CD8-positive, alpha-beta memory T cell (primary cell): ENCODE measurements at regions not wholly inside any gene's neighbourhood (a gene's known extent, or its start where the extent isn't known, plus 50 kb on each side); places are given as distances from the start of the nearest gene placed in this dataset.

ENCODE experiments used
- CTCF ChIA-PET: fragments of 350-600 bp; sonication (Branson Sonifier 250); formaldehyde crosslinking; loops from one replicate; lab custom pipeline; 2021; ENCODE audit warnings: antibody characterized with exemption; lab: Charles Lee
- POLR2A ChIA-PET: fragments of 350-600 bp; sonication (Branson Sonifier 250); formaldehyde crosslinking; loops from one replicate; lab custom pipeline; 2021; ENCODE audit warnings: antibody characterized with exemption; lab: Charles Lee
- DNase-seq, 5 donors: peaks; one replicate each; pipeline versions ENCODE4 v3.0.0 to v3.0.0-alpha.2; 2020 to 2022; ENCODE audit warnings: mixed read lengths in 1 of 5
- H3K27ac ChIP-seq: one replicate; pipeline ENCODE4 v1.7.0; 2013; ENCODE audit warnings: low read depth, mild to moderate bottlenecking, low read length, moderate library complexity
- H3K27me3 ChIP-seq: 2 replicates; pipeline ENCODE4 v1.7.0; 2013; ENCODE audit warnings: low read length, mild to moderate bottlenecking; ENCODE audit not compliant: insufficient read depth, poor library complexity, severe bottlenecking
- H3K36me3 ChIP-seq: 2 replicates; pipeline ENCODE4 v1.7.0; 2013; ENCODE audit warnings: mild to moderate bottlenecking, low read length, moderate library complexity; ENCODE audit not compliant: insufficient read depth
- H3K4me1 ChIP-seq: 2 replicates; pipeline ENCODE4 v1.7.0; 2013; ENCODE audit warnings: mild to moderate bottlenecking, low read length, moderate library complexity; ENCODE audit not compliant: insufficient read depth
- H3K4me3 ChIP-seq: 2 replicates; pipeline ENCODE4 v1.7.0; 2013; ENCODE audit warnings: mild to moderate bottlenecking, low read length
- H3K9me3 ChIP-seq: 2 replicates; pipeline ENCODE4 v1.7.0; 2013; ENCODE audit warnings: mild to moderate bottlenecking, low read length
- H3K27ac Mint-ChIP-seq, 8 donors: one replicate each; pipeline ENCODE4 v1.8.0; 2020 to 2021; ENCODE audit warnings: mixed read lengths in 8 of 8, mild to moderate bottlenecking in 6 of 8, inconsistent platforms in 3 of 8, moderate library complexity in 3 of 8
- H3K27me3 Mint-ChIP-seq, 2 donors: one replicate each; pipeline ENCODE4 v1.8.0; 2020 to 2021; ENCODE audit warnings: mixed read lengths in 2 of 2, mild to moderate bottlenecking in 1 of 2, moderate library complexity in 1 of 2
- H3K36me3 Mint-ChIP-seq, 3 donors: one replicate each; pipeline ENCODE4 v1.8.0; 2020 to 2021; ENCODE audit warnings: mixed read lengths in 3 of 3, inconsistent platforms in 1 of 3, mild to moderate bottlenecking in 1 of 3
- H3K4me1 Mint-ChIP-seq, 3 donors: one replicate each; pipeline ENCODE4 v1.8.0; 2020 to 2021; ENCODE audit warnings: mixed read lengths in 3 of 3, inconsistent platforms in 1 of 3, mild to moderate bottlenecking in 1 of 3
- H3K4me3 Mint-ChIP-seq, 7 donors: one replicate each; pipeline ENCODE4 v1.8.0; 2020 to 2021; ENCODE audit warnings: mixed read lengths in 7 of 7, mild to moderate bottlenecking in 6 of 7, moderate library complexity in 4 of 7, inconsistent platforms in 2 of 7
- H3K9me3 Mint-ChIP-seq, 5 donors: one replicate each; pipeline ENCODE4 v1.8.0; 2020 to 2022; ENCODE audit warnings: mixed read lengths in 5 of 5, mild to moderate bottlenecking in 3 of 5, moderate library complexity in 2 of 5, inconsistent platforms in 1 of 5

DNA sequence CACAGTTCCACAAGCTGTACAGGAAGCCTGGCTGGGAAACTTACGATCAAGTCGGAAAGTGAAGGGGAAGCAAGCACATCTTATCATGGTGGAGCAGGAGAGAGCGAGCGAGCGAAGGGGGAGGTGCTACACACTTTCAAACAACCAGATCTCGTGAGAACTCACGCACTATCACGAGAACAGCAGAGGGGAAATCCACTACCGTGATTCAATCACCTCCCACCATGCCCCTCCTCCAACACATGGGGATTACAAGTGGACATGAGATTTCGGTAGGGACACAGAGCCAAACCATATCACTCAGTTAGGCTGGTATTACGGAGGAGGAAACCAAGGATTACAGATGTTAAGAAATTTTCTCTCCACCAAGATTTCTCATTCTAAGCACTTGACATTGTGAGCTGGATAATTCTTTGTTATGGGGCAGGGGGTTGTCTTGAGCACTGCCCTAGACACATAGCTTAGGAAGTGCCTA, 262.0 kb upstream of the G2E3 start:
- Histone ChIP-seq H3K4me3 (no peak overlapping the region), H3K27ac (no peak overlapping the region), H3K36me3 (no peaks in the 10 kb centered on the region), H3K9me3 (no peaks in the 10 kb centered on the region), H3K4me1 (no peaks in the 10 kb centered on the region), H3K27me3 (no peaks in the 10 kb centered on the region)
- Mint-ChIP-seq H3K36me3 (no peaks in the 10 kb centered on the region), H3K4me3 (no peak overlapping the region), H3K27me3 (peaks cover 0 to 14% of the 10 kb centered on the region in 2 donors), H3K27ac (no peak overlapping the region), H3K9me3 (peaks cover 0 to 4% (median 0%) of the 10 kb centered on the region in 5 donors), H3K4me1 (peaks cover 0 to 3% (median 0%) of the 10 kb centered on the region in 3 donors)
- no peak for DNase-seq
- ChIA-PET POLR2A (no interaction called here), CTCF (no interaction called here)

GRCh38 chr14:30297876-30298795, 260.8 kb upstream of the G2E3 start:
- Histone ChIP-seq H3K36me3 (no peaks in the 10 kb centered on the region), H3K4me3 (no peak overlapping the region), H3K9me3 (no peaks in the 10 kb centered on the region), H3K27ac (no peak overlapping the region), H3K27me3 (no peaks in the 10 kb centered on the region), H3K4me1 (no peaks in the 10 kb centered on the region)
- H3K27ac Mint-ChIP-seq = no peak overlapping the region
- H3K9me3 Mint-ChIP-seq = peaks cover 0 to 4% (median 0%) of the 10 kb centered on the region in 5 donors
- no peak overlapping the region for H3K4me3 Mint-ChIP-seq
- ChIA-PET CTCF (no interaction called here), POLR2A (no interaction called here)
- no peak for DNase-seq
- H3K36me3 Mint-ChIP-seq = peaks cover 0 to 1% (median 0%) of the 10 kb centered on the region in 3 donors
- peaks cover 0 to 13% of the 10 kb centered on the region in 2 donors for H3K27me3 Mint-ChIP-seq
- peaks cover 0 to 3% (median 0%) of the 10 kb centered on the region in 3 donors for H3K4me1 Mint-ChIP-seq

DNA sequence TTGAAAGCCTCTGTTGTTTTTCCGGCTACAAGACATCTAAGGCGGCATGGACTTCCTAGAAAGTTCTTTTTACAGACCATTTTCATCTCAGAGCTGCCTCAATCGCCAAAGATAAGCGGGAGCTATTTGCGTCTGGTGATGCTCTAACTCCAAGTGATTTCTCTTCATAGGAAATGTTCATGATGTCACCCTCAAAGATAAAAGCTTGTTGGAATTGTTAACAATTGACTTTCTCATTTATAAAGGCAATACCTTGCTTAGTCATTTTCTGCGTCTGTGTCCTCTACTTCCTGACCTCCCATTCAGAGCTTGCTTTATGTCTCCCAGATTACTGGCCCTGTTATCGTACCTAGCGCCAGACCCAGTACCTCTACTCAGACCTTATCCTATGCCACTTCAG, 259.0 kb upstream of the G2E3 start:
- H3K27ac Mint-ChIP-seq = no peak overlapping the region
- Histone ChIP-seq H3K27me3 (no peaks in the 10 kb centered on the region), H3K4me1 (no peaks in the 10 kb centered on the region), H3K36me3 (no peaks in the 10 kb centered on the region), H3K27ac (no peak overlapping the region), H3K4me3 (no peak overlapping the region), H3K9me3 (no peaks in the 10 kb centered on the region)
- ChIA-PET POLR2A (no interaction called here), CTCF (no interaction called here)
- H3K4me3 Mint-ChIP-seq = no peak overlapping the region
- peaks cover 0 to 5% of the 10 kb centered on the region in 2 donors for H3K27me3 Mint-ChIP-seq
- H3K36me3 Mint-ChIP-seq = peaks cover 0 to 2% (median 0%) of the 10 kb centered on the region in 3 donors
- DNase-seq = no peak
- peaks cover 0 to 3% (median 0%) of the 10 kb centered on the region in 3 donors for H3K4me1 Mint-ChIP-seq
- peaks cover 0 to 4% (median 0%) of the 10 kb centered on the region in 5 donors for H3K9me3 Mint-ChIP-seq

- ChIA-PET POLR2A (no interaction called here), CTCF (no interaction called here)
- DNase-seq = no peak
- H3K27me3 ChIP-seq = no peaks in the 10 kb centered on the region
- no peaks in the 10 kb centered on the region for H3K36me3 ChIP-seq
- peaks cover 0 to 2% (median 0%) of the 10 kb centered on the region in 5 donors for H3K9me3 Mint-ChIP-seq
- H3K9me3 ChIP-seq = no peaks in the 10 kb centered on the region
- H3K27ac ChIP-seq = no peak overlapping the region
- no peak overlapping the region for H3K4me3 ChIP-seq
- H3K27ac Mint-ChIP-seq = no peak overlapping the region
- no peak overlapping the region for H3K4me3 Mint-ChIP-seq
- H3K4me1 Mint-ChIP-seq = no peaks in the 10 kb centered on the region
- no peaks in the 10 kb centered on the region for H3K4me1 ChIP-seq
- H3K27me3 Mint-ChIP-seq = peaks cover 0 to 1% of the 10 kb centered on the region in 2 donors
- peaks cover 0 to 2% (median 0%) of the 10 kb centered on the region in 3 donors for H3K36me3 Mint-ChIP-seq
Measured at GRCh38 chr14:30303350-30303749, 255.6 kb upstream of the G2E3 start.

- Histone ChIP-seq H3K4me1 (no peaks in the 10 kb centered on the region), H3K27ac (no peak overlapping the region), H3K9me3 (no peaks in the 10 kb centered on the region), H3K4me3 (no peak overlapping the region), H3K27me3 (no peaks in the 10 kb centered on the region), H3K36me3 (no peaks in the 10 kb centered on the region)
- CTCF ChIA-PET = no interaction called here
- POLR2A ChIA-PET = no interaction called here
- Mint-ChIP-seq H3K4me3 (no peak overlapping the region), H3K36me3 (peaks cover 0 to 2% (median 0%) of the 10 kb centered on the region in 3 donors), H3K9me3 (peaks cover 0 to 2% (median 0%) of the 10 kb centered on the region in 5 donors), H3K27me3 (peaks cover 0 to 1% of the 10 kb centered on the region in 2 donors), H3K4me1 (no peaks in the 10 kb centered on the region), H3K27ac (no peak overlapping the region)
- no peak for DNase-seq
Measured at GRCh38 chr14:30305346-30305745, 253.6 kb upstream of the G2E3 start.

DNA sequence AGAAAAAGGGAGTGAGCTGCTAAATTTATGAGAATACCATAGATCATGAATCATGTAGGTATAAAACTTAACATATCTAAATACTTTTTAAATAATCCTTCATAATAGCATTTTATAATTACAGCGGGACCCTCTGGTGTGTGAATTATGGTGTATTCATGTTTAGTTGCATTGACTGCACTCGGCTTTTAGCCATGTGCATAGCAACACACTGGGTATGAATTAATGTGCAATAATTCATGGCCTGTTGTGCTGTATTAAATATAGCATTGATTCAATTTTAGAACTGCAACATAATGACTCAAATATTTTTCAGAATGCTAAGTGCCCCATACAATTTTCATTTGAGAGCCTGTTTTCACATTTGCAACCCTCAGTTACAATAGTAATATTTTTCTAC, 249.6 kb upstream of the G2E3 start:
- ChIA-PET POLR2A (no interaction called here), CTCF (no interaction called here)
- Mint-ChIP-seq H3K4me3 (no peak overlapping the region), H3K9me3 (peaks cover 0 to 2% (median 0%) of the 10 kb centered on the region in 5 donors), H3K27ac (no peak overlapping the region), H3K27me3 (peaks cover 0 to 1% of the 10 kb centered on the region in 2 donors), H3K36me3 (no peaks in the 10 kb centered on the region), H3K4me1 (no peaks in the 10 kb centered on the region)
- H3K36me3 ChIP-seq = no peaks in the 10 kb centered on the region
- H3K4me3 ChIP-seq = no peak overlapping the region
- no peak for DNase-seq
- H3K27me3 ChIP-seq = no peaks in the 10 kb centered on the region
- H3K9me3 ChIP-seq = no peaks in the 10 kb centered on the region
- no peak overlapping the region for H3K27ac ChIP-seq
- no peaks in the 10 kb centered on the region for H3K4me1 ChIP-seq

DNA sequence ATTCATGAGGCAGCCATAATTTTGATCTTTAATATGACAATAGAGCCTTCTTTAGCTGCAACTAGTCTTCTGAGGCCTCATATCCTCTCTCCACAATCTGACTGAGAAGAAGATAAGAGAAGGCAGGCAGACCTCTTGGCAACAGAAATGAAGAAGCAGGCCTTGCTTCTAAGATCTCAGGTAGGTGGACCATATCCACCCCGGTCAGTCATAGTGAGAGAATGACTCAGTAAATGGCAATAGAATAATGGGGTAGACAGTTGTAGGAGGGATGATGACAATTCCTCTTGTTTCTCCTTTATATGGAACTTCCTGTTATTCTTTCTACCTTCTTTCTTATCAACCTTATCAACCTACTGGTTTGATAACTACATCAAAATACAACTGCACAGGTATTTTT, 246.7 kb upstream of the G2E3 start:
- Mint-ChIP-seq H3K27me3 (peaks cover 0 to 4% of the 10 kb centered on the region in 2 donors), H3K36me3 (no peaks in the 10 kb centered on the region), H3K4me3 (no peak overlapping the region), H3K4me1 (no peaks in the 10 kb centered on the region), H3K9me3 (peaks cover 0 to 6% (median 4%) of the 10 kb centered on the region in 5 donors), H3K27ac (no peak overlapping the region)
- ChIA-PET POLR2A (no interaction called here), CTCF (no interaction called here)
- Histone ChIP-seq H3K9me3 (no peaks in the 10 kb centered on the region), H3K27ac (no peak overlapping the region), H3K4me3 (no peak overlapping the region), H3K27me3 (no peaks in the 10 kb centered on the region), H3K36me3 (no peaks in the 10 kb centered on the region), H3K4me1 (no peaks in the 10 kb centered on the region)
- no peak for DNase-seq

GRCh38 chr14:30317729-30318128, 241.2 kb upstream of the G2E3 start:
- H3K27ac Mint-ChIP-seq = no peak overlapping the region
- no peaks in the 10 kb centered on the region for H3K4me1 ChIP-seq
- no peak overlapping the region for H3K27ac ChIP-seq
- POLR2A ChIA-PET = no interaction called here
- no peaks in the 10 kb centered on the region for H3K36me3 Mint-ChIP-seq
- H3K9me3 Mint-ChIP-seq = peaks cover 0 to 6% (median 4%) of the 10 kb centered on the region in 5 donors
- H3K4me3 Mint-ChIP-seq = no peak overlapping the region
- peaks cover 3 to 4% of the 10 kb centered on the region in 2 donors for H3K27me3 Mint-ChIP-seq
- no peaks in the 10 kb centered on the region for H3K4me1 Mint-ChIP-seq
- H3K4me3 ChIP-seq = no peak overlapping the region
- DNase-seq = no peak
- H3K27me3 ChIP-seq = no peaks in the 10 kb centered on the region
- H3K36me3 ChIP-seq = no peaks in the 10 kb centered on the region
- H3K9me3 ChIP-seq = no peaks in the 10 kb centered on the region
- CTCF ChIA-PET = no interaction called here
